Ishikawa (cell line): ENCODE measurements at regions not wholly inside any gene's neighbourhood (a gene's known extent, or its start where the extent isn't known, plus 50 kb on each side); places are given as distances from the start of the nearest gene placed in this dataset.

Experiments used
- CEBPB ChIP-seq: IDR thresholded peaks from 2 replicates; pipeline ENCODE4 v1.6.1; 2012
- EP300 ChIP-seq: IDR thresholded peaks from 2 replicates; pipeline ENCODE4 v1.6.1; 2012; ENCODE audit warnings: borderline replicate concordance
- TAF1 ChIP-seq: IDR thresholded peaks from 2 replicates; pipeline ENCODE4 v1.6.1; 2012; ENCODE audit warnings: low read depth, mild to moderate bottlenecking

- TF ChIP-seq TAF1: no peak
- TF ChIP-seq EP300: no peak
- TF ChIP-seq CEBPB: no peak
These were observed 124.6 kb upstream of the B3GAT1 start for GRCh38 chr11:134536677-134537076.
